ENCODE measurements at regions not wholly inside any gene's neighbourhood (a gene's known extent, or its start where the extent isn't known, plus 50 kb on each side); places are given as distances from the start of the nearest gene placed in this dataset.

- Mint-ChIP-seq H3K4me3 (no peak overlapping the region), H3K36me3 (no peaks in the 10 kb centered on the region), H3K27me3 (ENCODE audit: insufficient read depth, low read depth) (peaks cover 2% of the 10 kb centered on the region), H3K4me1 (no peaks in the 10 kb centered on the region), H3K27ac (no peak overlapping the region), H3K9me3 (no peaks in the 10 kb centered on the region)
- Histone ChIP-seq H4K20me1 (ENCODE audit: low read depth) (no peaks in the 10 kb centered on the region), H3K9ac (no peak overlapping the region), H3K4me1 (no peaks in the 10 kb centered on the region), H3K27ac (no peak overlapping the region), H3K9me3 (ENCODE audit: low read depth) (no peaks in the 10 kb centered on the region), H2AFZ (replicated peaks) (no peak overlapping the region), H3K4me2 (no peak overlapping the region), H3K27me3 (no peaks in the 10 kb centered on the region), H3K36me3 (no peaks in the 10 kb centered on the region), H3F3A (ENCODE audit: low read depth) (no peaks in the 10 kb centered on the region), H3K79me2 (ENCODE audit: low read depth) (no peaks in the 10 kb centered on the region), H3K4me3 (no peak overlapping the region)
- TF ChIP-seq EZH2 (IDR thresholded peaks at IDR 0.05): no peak
- DNase-seq (ENCODE audit: low spot score): no peak
Observed at GRCh38 chr6:63496361-63496804, 75.9 kb upstream of the LOC128125822 start.

- H3K36me3 ChIP-seq: no peaks in the 10 kb centered on the region
- no peak for DNase-seq (ENCODE audit: low spot score)
- H3K4me2 ChIP-seq: no peak overlapping the region
- H4K20me1 ChIP-seq (ENCODE audit: low read depth): no peaks in the 10 kb centered on the region
- Mint-ChIP-seq H3K27ac (no peak overlapping the region), H3K9me3 (no peaks in the 10 kb centered on the region), H3K27me3 (ENCODE audit: insufficient read depth, low read depth) (no peaks in the 10 kb centered on the region), H3K36me3 (no peaks in the 10 kb centered on the region), H3K4me1 (no peaks in the 10 kb centered on the region), H3K4me3 (no peak overlapping the region)
- no peaks in the 10 kb centered on the region for H3K27me3 ChIP-seq
- no peak overlapping the region for H2AFZ ChIP-seq (replicated peaks)
- H3K4me1 ChIP-seq: no peaks in the 10 kb centered on the region
- no peaks in the 10 kb centered on the region for H3F3A ChIP-seq (ENCODE audit: low read depth)
- no peak overlapping the region for H3K27ac ChIP-seq
- H3K9me3 ChIP-seq (ENCODE audit: low read depth): no peaks in the 10 kb centered on the region
- no peak for TF ChIP-seq EZH2 (IDR thresholded peaks at IDR 0.05)
- TF ChIP-seq EZH2phosphoT487 (IDR thresholded peaks at IDR 0.05): no peak
- TF ChIP-seq CTCF (IDR thresholded peaks at IDR 0.05): no peak
- H3K4me3 ChIP-seq: no peak overlapping the region
- no peaks in the 10 kb centered on the region for H3K79me2 ChIP-seq (ENCODE audit: low read depth)
- no peak overlapping the region for H3K9ac ChIP-seq
Observed at GRCh38 chr6:63502156-63502555, 70.1 kb upstream of the LOC128125822 start.

- H3K27ac Mint-ChIP-seq: no peak overlapping the region
- H3K9ac ChIP-seq: no peak overlapping the region
- H3K4me1 Mint-ChIP-seq: no peaks in the 10 kb centered on the region
- H3K27me3 Mint-ChIP-seq (ENCODE audit: insufficient read depth, low read depth): no peaks in the 10 kb centered on the region
- TF ChIP-seq EZH2phosphoT487 (IDR thresholded peaks at IDR 0.05) (no peak), EZH2 (IDR thresholded peaks at IDR 0.05) (no peak), CTCF (IDR thresholded peaks at IDR 0.05) (no peak)
- no peaks in the 10 kb centered on the region for H3K9me3 ChIP-seq (ENCODE audit: low read depth)
- no peaks in the 10 kb centered on the region for H3F3A ChIP-seq (ENCODE audit: low read depth)
- H3K79me2 ChIP-seq (ENCODE audit: low read depth): no peaks in the 10 kb centered on the region
- H3K36me3 ChIP-seq: no peaks in the 10 kb centered on the region
- no peak overlapping the region for H2AFZ ChIP-seq (replicated peaks)
- no peaks in the 10 kb centered on the region for H3K4me1 ChIP-seq
- no peak for DNase-seq (ENCODE audit: low spot score)
- H3K27ac ChIP-seq: no peak overlapping the region
- H3K27me3 ChIP-seq: no peaks in the 10 kb centered on the region
- no peaks in the 10 kb centered on the region for H3K9me3 Mint-ChIP-seq
- no peak overlapping the region for H3K4me3 Mint-ChIP-seq
- no peak overlapping the region for H3K4me3 ChIP-seq
- no peak overlapping the region for H3K4me2 ChIP-seq
- H3K36me3 Mint-ChIP-seq: no peaks in the 10 kb centered on the region
- no peaks in the 10 kb centered on the region for H4K20me1 ChIP-seq (ENCODE audit: low read depth)
Observed at GRCh38 chr6:63503199-63503598, 69.1 kb upstream of the LOC128125822 start.

GRCh38 chr6:63504777-63505384 is 67.4 kb upstream of the LOC128125822 start:
- no peaks in the 10 kb centered on the region for H3K9me3 ChIP-seq (ENCODE audit: low read depth)
- TF ChIP-seq EZH2 (IDR thresholded peaks at IDR 0.05) (no peak), CTCF (IDR thresholded peaks at IDR 0.05) (no peak), EZH2phosphoT487 (IDR thresholded peaks at IDR 0.05) (no peak)
- no peak overlapping the region for H3K4me3 ChIP-seq
- no peaks in the 10 kb centered on the region for H3F3A ChIP-seq (ENCODE audit: low read depth)
- no peak overlapping the region for H3K4me2 ChIP-seq
- Mint-ChIP-seq H3K4me1 (no peaks in the 10 kb centered on the region), H3K27me3 (ENCODE audit: insufficient read depth, low read depth) (no peaks in the 10 kb centered on the region), H3K27ac (no peak overlapping the region), H3K4me3 (no peak overlapping the region), H3K36me3 (no peaks in the 10 kb centered on the region), H3K9me3 (no peaks in the 10 kb centered on the region)
- H3K79me2 ChIP-seq (ENCODE audit: low read depth): no peaks in the 10 kb centered on the region
- no peak overlapping the region for H3K27ac ChIP-seq
- no peaks in the 10 kb centered on the region for H4K20me1 ChIP-seq (ENCODE audit: low read depth)
- H3K36me3 ChIP-seq: no peaks in the 10 kb centered on the region
- no peak for DNase-seq (ENCODE audit: low spot score)
- no peak overlapping the region for H3K9ac ChIP-seq
- H3K4me1 ChIP-seq: no peaks in the 10 kb centered on the region
- no peaks in the 10 kb centered on the region for H3K27me3 ChIP-seq
- H2AFZ ChIP-seq (replicated peaks): no peak overlapping the region

Data from neural progenitor cell (in vitro differentiated cells).